HepG2 (cell line): ENCODE measurements at regions not wholly inside any gene's neighbourhood (a gene's known extent, or its start where the extent isn't known, plus 50 kb on each side); places are given as distances from the start of the nearest gene placed in this dataset.

ENCODE experiments used
- ATAC-seq: fragments of 200-7000 bp; cut with Tn5 transposase; 3 replicates; pipeline ENCODE4 v1.9.1; 2020; ENCODE audit warnings: mild to moderate bottlenecking, moderate library complexity
- BruUV-seq: library from RNA; stranded (reverse); fragments of 400-500 nt; replicated peaks from 2 replicates; lab custom pipeline; 2021; lab: Mats Ljungman, UMichigan
- CTCF ChIA-PET: fragments of 300-600 bp; formaldehyde crosslinking; extraction: SDS; loops from one replicate; lab custom pipeline; 2021; ENCODE audit warnings: low total read pairs, inconsistent platforms, low intra/inter-chr PET ratio; lab: Yijun Ruan, JAX
- POLR2A ChIA-PET: fragments of 350-600 bp; sonication (Branson Sonifier 250); formaldehyde crosslinking; loops from one replicate; lab custom pipeline; 2020; ENCODE audit warnings: antibody characterized with exemption, inconsistent platforms; lab: Yijun Ruan, JAX
- DNase-seq: peaks from one replicate; pipeline ENCODE4 v3.0.0-alpha.2; 2015; ENCODE audit warnings: low spot score
- FAIRE-seq: peaks from 3 replicates; lab custom pipeline; 2011; peaks lifted over from hg19 to GRCh38; lab: Jason Lieb, UNC
- H2AFZ ChIP-seq: one replicate; pipeline ENCODE4 v1.6.1; 2011; ENCODE audit warnings: low read length, inconsistent platforms
- H3K27ac ChIP-seq: fragments of 300-600 bp; 3 replicates; pipeline ENCODE4 v1.8.0; 2011; ENCODE audit warnings: mixed run types, mild to moderate bottlenecking, mixed read lengths, low read length, inconsistent platforms; ENCODE audit not compliant: insufficient read depth; ENCODE audit errors: extremely low read length
- H3K27me3 ChIP-seq, 2 experiments: fragments of 200-600 bp in 1 of 2; 2 replicates in 1 of 2; 3 replicates in 1 of 2; pipeline versions ENCODE4 v1.6.0 to v1.8.0; 2011; ENCODE audit warnings: low read length in 2 of 2, mild to moderate bottlenecking in 2 of 2, moderate library complexity in 2 of 2, inconsistent platforms in 1 of 2; ENCODE audit not compliant: insufficient read depth in 2 of 2, control insufficient read depth in 1 of 2
- H3K36me3 ChIP-seq, 2 experiments: fragments of 200-600 bp in 1 of 2; replicated peaks in 1 of 2; 2 replicates in 1 of 2; 3 replicates in 1 of 2; pipeline versions ENCODE4 v1.5.1 to v1.8.0; 2011; ENCODE audit warnings: low read length in 2 of 2, inconsistent platforms in 1 of 2; ENCODE audit not compliant: insufficient read depth in 2 of 2, control insufficient read depth in 1 of 2
- H3K4me1 ChIP-seq: 2 replicates; pipeline ENCODE4 v1.5.1; 2012; ENCODE audit warnings: low read length, inconsistent platforms; ENCODE audit not compliant: insufficient read depth
- H3K4me2 ChIP-seq: 2 replicates; pipeline ENCODE4 v1.6.0; 2011; ENCODE audit warnings: low read depth, low read length, inconsistent platforms
- H3K4me3 ChIP-seq, 3 experiments: fragments of 200-600 bp in 1 of 3; sonication (generic), shearing (Covaris generic) in 1 of 3; replicated peaks in 1 of 3; 2 replicates each; pipeline ENCODE4 v1.5.1; 2011 to 2016; ENCODE audit warnings: low read length in 3 of 3, inconsistent platforms in 2 of 3, low read depth in 2 of 3, mild to moderate bottlenecking in 2 of 3, control low read depth in 1 of 3, mixed read lengths in 1 of 3; ENCODE audit not compliant: insufficient read depth in 1 of 3
- H3K79me2 ChIP-seq: one replicate; pipeline ENCODE4 v1.6.1; 2011; ENCODE audit warnings: low read length, inconsistent platforms; ENCODE audit not compliant: insufficient read depth
- H3K9ac ChIP-seq: 2 replicates; pipeline ENCODE4 v1.6.0; 2011; ENCODE audit warnings: mild to moderate bottlenecking, low read depth, low read length, inconsistent platforms; ENCODE audit not compliant: insufficient read depth
- H3K9me3 ChIP-seq: 2 replicates; pipeline ENCODE4 v1.5.1; 2012; ENCODE audit warnings: mild to moderate bottlenecking, low read length
- H4K20me1 ChIP-seq: 2 replicates; pipeline ENCODE4 v1.6.0; 2011; ENCODE audit warnings: inconsistent platforms, mild to moderate bottlenecking, low read length, moderate library complexity; ENCODE audit not compliant: insufficient read depth
- CCDC6 ChIP-seq: sonication (generic); formaldehyde crosslinking; IDR thresholded peaks from 2 replicates; pipeline ENCODE4 v1.8.1; 2022; ENCODE audit warnings: mild to moderate bottlenecking, missing genetic modification reagents, moderate library complexity
- DNMT3B ChIP-seq: conservative IDR thresholded peaks from 2 replicates; pipeline ENCODE4 v1.6.1; 2016; ENCODE audit warnings: missing biosample characterization, control low read depth
- EEA1 ChIP-seq: sonication (generic); formaldehyde crosslinking; IDR thresholded peaks from 2 replicates; pipeline ENCODE4 v1.5.1; 2020; ENCODE audit warnings: mild to moderate bottlenecking, missing genetic modification reagents, borderline replicate concordance
- ELF4 ChIP-seq: sonication (generic); formaldehyde crosslinking; IDR thresholded peaks from 2 replicates; pipeline ENCODE4 v1.5.0; 2020; ENCODE audit warnings: missing genetic modification reagents, mild to moderate bottlenecking, moderate library complexity, borderline replicate concordance
- FOSL1 ChIP-seq: sonication (generic); formaldehyde crosslinking; IDR thresholded peaks from 2 replicates; pipeline ENCODE4 v1.9.0; 2021; ENCODE audit warnings: missing genetic modification reagents, borderline replicate concordance
- FOXM1 ChIP-seq: sonication (generic); formaldehyde crosslinking; IDR thresholded peaks from 2 replicates; pipeline ENCODE4 v1.5.0; 2020; ENCODE audit warnings: missing genetic modification reagents
- HNF4A ChIP-seq: sonication (generic); formaldehyde crosslinking; IDR thresholded peaks from 2 replicates; pipeline ENCODE4 v1.4.0; 2020; ENCODE audit warnings: missing genetic modification reagents
- NFYB ChIP-seq: sonication (generic); formaldehyde crosslinking; IDR thresholded peaks from 2 replicates; pipeline ENCODE4 v1.4.0; 2020; ENCODE audit warnings: missing genetic modification reagents
- SNAI1 ChIP-seq: sonication (generic); formaldehyde crosslinking; IDR thresholded peaks from 2 replicates; pipeline ENCODE4 v1.5.0; 2020; ENCODE audit warnings: mild to moderate bottlenecking, missing genetic modification reagents, borderline replicate concordance
- U2AF2 ChIP-seq: fragments of 200-400 bp; formaldehyde crosslinking; IDR thresholded peaks from 2 replicates; pipeline ENCODE4 v1.6.1; 2017; ENCODE audit warnings: low read depth, mild to moderate bottlenecking, low read length
- ZNF282 ChIP-seq: fragments of 450-650 bp; IDR thresholded peaks from 2 replicates; pipeline ENCODE4 v1.6.1; 2018; ENCODE audit not compliant: partially characterized antibody
- WGBS: methylation state at CpG from one replicate; pipeline ENCODE4 v1.1.6; 2017; ENCODE audit warnings: low lambda C conversion rate; 5-methylcytosine and 5-hydroxymethylcytosine counted together
- in situ Hi-C: cut with HindIII; loops from 2 replicates; pipeline ENCODE4 v1.10.0; 2017; ENCODE audit warnings: low pct_unique_long_range_greater_than_20kb; ENCODE audit not compliant: extremely low pct_ligation_motif_present
- intact Hi-C: fragments of 100-400 bp; cut with micrococcal nuclease; formaldehyde crosslinking; loops from one replicate; pipeline ENCODE4 v1.10.0; 2022; ENCODE audit not compliant: unreplicated experiment
- TF ChIP-seq, protein P1 (sequence below): sonication (generic); formaldehyde crosslinking; IDR thresholded peaks from 2 replicates; pipeline ENCODE4 v1.4.0; 2020; ENCODE audit warnings: missing genetic modification reagents
- TF ChIP-seq, protein P2 (sequence below): sonication (generic); formaldehyde crosslinking; IDR thresholded peaks from 2 replicates; pipeline ENCODE4 v1.5.0; 2020; ENCODE audit warnings: missing genetic modification reagents

GRCh38 chr19:30968210-30968609 is 381.0 kb downstream of the TSHZ3 start:
- Histone ChIP-seq H3K4me3 (no peak overlapping the region), H3K4me2 (no peak overlapping the region), H2AFZ (no peak overlapping the region), H3K27ac (no peak overlapping the region), H4K20me1 (no peaks in the 10 kb centered on the region), H3K9ac (no peak overlapping the region), H3K27me3 (no peaks in the 10 kb centered on the region; a peak in 1 of 5 replicates), H3K4me1 (no peaks in the 10 kb centered on the region), H3K9me3 (peaks cover 82% of the 10 kb centered on the region), H3K79me2 (no peaks in the 10 kb centered on the region), H3K36me3 (no peaks in the 10 kb centered on the region)
- DNase-seq (no peak), ATAC-seq (no peak), FAIRE-seq (no peak)
- BruUV-seq, result no TSS peak
- in situ Hi-C loops (no loop called here), intact Hi-C loops (no loop called here)
- WGBS, result 16% methylated on average over 5 of the region's 5 CpGs
- TF ChIP-seq FOXM1 (CRISPR knock-in tag) (no peak), ZNF282 (no peak), ELF4 (no peak), U2AF2 (no peak)
- CTCF ChIA-PET, result no interaction called here
- POLR2A ChIA-PET, result no interaction called here

DNA sequence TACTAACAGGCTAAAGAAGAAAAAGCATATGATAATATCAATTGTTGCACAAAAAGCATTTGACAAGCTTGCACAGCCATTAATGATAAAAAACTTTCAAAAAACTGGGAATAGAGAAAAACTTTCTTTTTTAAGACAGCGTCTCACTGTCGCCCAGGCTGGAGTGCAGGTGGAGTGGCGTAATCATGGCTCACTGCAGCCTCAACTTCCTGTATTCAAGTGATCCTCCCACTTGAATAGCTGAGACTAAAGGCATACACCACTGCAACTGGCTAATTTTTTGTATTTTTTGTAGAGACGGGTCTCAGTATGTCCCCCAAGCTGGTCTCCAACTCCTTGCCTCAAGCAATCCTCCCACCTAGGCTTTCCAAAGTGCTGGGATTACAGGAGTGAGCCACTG is 382.8 kb downstream of the TSHZ3 start:
- ATAC-seq (no peak), DNase-seq (no peak), FAIRE-seq (no peak)
- intact Hi-C loops, result no loop called here
- H3K27me3 ChIP-seq, result no peaks in the 10 kb centered on the region; a peak in 1 of 5 replicates
- CTCF ChIA-PET, result no interaction called here
- POLR2A ChIA-PET, result no interaction called here
- peaks cover 84% of the 10 kb centered on the region for H3K9me3 ChIP-seq
- no peak overlapping the region for H3K9ac ChIP-seq
- no peaks in the 10 kb centered on the region for H3K79me2 ChIP-seq
- H3K4me1 ChIP-seq, result no peaks in the 10 kb centered on the region
- in situ Hi-C loops, result no loop called here
- 53% methylated on average over 4 of the region's 4 CpGs for WGBS
- no TSS peak for BruUV-seq
- no peak overlapping the region for H3K4me3 ChIP-seq
- no peaks in the 10 kb centered on the region for H3K36me3 ChIP-seq
- H2AFZ ChIP-seq, result no peak overlapping the region
- H4K20me1 ChIP-seq, result no peaks in the 10 kb centered on the region
- no peak overlapping the region for H3K4me2 ChIP-seq
- no peak overlapping the region for H3K27ac ChIP-seq
- TF ChIP-seq, protein P1, sequence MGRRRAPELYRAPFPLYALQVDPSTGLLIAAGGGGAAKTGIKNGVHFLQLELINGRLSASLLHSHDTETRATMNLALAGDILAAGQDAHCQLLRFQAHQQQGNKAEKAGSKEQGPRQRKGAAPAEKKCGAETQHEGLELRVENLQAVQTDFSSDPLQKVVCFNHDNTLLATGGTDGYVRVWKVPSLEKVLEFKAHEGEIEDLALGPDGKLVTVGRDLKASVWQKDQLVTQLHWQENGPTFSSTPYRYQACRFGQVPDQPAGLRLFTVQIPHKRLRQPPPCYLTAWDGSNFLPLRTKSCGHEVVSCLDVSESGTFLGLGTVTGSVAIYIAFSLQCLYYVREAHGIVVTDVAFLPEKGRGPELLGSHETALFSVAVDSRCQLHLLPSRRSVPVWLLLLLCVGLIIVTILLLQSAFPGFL (CRISPR knock-in tag), result no peak
- TF ChIP-seq EEA1 (CRISPR knock-in tag) (no peak), DNMT3B (CRISPR knock-in tag) (no peak), HNF4A (CRISPR knock-in tag) (no peak), CCDC6 (CRISPR knock-in tag) (no peak), SNAI1 (CRISPR knock-in tag) (no peak), FOSL1 (no peak), NFYB (CRISPR knock-in tag) (no peak)
- TF ChIP-seq, protein P2, sequence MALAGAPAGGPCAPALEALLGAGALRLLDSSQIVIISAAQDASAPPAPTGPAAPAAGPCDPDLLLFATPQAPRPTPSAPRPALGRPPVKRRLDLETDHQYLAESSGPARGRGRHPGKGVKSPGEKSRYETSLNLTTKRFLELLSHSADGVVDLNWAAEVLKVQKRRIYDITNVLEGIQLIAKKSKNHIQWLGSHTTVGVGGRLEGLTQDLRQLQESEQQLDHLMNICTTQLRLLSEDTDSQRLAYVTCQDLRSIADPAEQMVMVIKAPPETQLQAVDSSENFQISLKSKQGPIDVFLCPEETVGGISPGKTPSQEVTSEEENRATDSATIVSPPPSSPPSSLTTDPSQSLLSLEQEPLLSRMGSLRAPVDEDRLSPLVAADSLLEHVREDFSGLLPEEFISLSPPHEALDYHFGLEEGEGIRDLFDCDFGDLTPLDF (CRISPR knock-in tag), result no peak
